Activated CD4-positive, alpha-beta T cell treated with anti-CD3 and anti-CD28 coated beads, Interleukin-2, amount 50 U/mL, for 48 hours (primary cell): ENCODE measurements at regions not wholly inside any gene's neighbourhood (a gene's known extent, or its start where the extent isn't known, plus 50 kb on each side); places are given as distances from the start of the nearest gene placed in this dataset.
A peak's percentile ranks its signal among the peaks of the same experiment; 100 is the strongest.
"Not testable (repeated sequence)": the region's sequence is repeated elsewhere in the genome, so short reads cannot be mapped to it uniquely, and the experiment has no call there.

Source experiments
- DNase-seq, 2 experiments: peaks; one replicate each; pipeline ENCODE4 v3.0.0-alpha.2; 2020

DNA sequence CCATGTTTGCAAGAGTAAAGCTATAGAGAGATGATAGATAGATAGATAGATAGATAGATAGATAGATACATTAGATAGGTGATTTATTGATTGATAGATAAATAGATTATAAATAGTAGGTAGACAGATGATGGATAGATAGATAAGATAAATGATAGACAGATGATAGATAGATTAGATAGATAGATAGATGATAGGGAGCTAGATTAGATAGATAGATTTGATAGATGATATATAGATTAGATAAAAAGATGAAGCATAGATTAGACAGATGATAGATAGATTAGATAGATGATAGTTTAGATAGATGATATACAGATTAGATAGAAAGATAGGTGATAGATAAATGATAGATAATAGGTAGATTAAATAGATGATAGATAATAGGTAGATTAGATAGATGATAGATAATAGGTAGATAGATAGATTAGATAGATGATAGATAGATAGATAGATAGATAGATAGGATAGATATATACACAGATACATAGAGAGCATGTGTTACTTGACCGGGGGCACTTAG, 243.3 kb upstream of the FOXK1 start:
- no peak for DNase-seq

DNA sequence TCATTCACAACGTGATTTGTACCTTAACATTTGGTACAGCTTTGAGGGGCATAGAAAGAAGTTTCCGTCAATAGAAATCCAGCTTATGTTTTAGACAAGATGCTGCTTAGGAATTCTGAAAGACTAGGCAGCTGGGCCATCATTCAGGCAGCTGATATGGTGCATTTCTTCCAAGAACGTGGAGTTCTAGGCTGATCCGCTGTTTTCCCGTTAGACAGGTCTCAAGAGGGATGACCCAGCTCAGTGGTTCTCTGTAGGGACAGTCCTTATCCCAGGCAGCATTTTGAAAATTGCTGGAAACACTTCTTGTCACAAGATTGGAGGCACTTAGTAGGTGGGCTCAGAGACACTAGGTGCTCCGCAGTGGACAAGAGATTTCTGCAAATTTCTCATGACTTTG, 242.7 kb upstream of the FOXK1 start:
- DNase-seq: no peak

DNA sequence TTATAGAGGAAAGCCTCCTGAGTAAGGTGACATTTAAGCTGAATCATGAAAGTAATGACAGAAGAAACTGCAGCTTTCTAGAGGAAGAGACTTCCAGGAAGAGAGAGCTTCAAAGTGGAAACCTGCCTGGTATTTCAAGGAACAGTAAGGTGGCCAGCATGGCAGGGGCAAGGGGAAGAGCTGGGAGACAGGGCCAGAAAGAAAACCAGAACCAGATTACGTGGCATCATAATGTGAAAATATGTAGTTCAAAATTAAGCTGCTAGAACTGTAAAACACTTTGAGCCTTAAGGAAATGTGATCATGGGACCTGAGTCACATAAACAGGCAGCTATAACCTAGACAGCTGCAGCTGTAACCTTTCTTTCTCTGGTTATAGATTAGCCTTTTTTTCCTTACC, 238.0 kb upstream of the FOXK1 start:
- DNase-seq: no peak

DNA sequence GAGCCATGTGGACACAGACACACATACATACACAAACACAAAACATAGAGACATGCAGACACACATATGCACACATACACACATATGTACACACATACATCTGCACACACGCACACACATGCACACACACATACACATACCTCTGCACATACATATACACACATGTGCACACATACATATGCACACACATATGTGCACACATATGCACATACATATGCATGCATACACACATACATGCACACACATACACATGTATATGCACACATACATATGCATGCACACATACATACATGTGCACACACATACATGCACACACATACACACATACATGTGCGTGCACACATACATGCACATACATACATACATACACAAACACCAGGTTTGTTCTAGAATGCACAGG, 236.3 kb upstream of the FOXK1 start:
- no peak for DNase-seq

DNA sequence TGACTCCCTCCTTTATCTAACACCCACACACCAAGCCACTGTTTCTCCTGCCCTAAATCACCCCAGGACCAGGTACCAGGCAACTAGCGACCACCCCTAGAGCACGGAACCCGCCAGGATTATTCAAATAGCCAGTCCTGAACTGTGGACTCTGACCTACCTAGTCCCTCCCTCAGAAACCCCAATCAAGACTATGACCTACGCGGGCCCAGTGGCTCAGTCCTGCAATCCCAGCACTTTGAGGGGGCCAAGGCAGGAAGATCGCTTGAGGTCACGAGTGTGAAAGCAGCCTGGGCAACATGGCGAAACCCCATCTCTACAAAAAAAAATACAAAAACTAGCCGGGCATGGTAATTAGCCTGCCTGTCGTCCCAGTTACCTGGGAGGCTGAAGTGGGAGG, 232.8 kb upstream of the FOXK1 start:
- DNase-seq: no peak

DNA sequence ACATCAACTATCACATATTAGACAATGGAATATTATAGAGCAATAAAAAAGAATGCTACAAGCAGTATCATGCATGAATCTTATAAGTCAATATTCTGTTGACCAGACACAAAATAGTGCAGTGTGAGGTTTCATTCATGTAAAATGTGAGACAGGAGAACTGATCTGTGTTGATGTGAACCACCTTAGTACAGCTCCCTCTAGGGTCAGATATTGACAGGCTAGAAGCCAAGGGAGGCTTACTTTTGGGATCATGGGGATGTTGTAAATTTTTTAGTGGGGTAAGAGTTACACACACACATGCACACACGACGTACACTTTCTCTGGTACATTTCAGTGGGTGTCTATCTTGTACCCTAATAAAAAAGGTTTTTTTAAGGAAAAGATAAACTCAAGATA, 231.6 kb upstream of the FOXK1 start:
- no peak for DNase-seq

DNA sequence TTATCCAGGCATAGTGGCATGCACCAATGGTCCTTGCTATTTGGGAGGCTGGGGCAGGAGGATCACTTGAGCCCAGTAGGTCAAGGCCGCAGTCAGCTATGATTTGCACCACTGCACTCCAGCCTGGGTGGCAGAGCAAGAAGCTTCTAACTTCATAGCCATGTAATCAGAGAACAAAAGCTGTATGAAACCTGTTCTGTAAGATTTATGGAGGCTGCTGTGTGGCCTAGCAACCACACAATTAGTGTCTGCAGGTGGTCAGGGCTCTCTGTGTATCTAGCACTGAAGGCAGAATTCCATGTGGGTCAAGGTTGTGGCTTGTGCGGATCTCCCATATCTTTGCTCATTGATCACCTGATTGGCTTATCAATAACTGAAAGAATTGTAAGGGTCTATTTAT, 221.5 kb upstream of the FOXK1 start:
- DNase-seq: no peak

DNA sequence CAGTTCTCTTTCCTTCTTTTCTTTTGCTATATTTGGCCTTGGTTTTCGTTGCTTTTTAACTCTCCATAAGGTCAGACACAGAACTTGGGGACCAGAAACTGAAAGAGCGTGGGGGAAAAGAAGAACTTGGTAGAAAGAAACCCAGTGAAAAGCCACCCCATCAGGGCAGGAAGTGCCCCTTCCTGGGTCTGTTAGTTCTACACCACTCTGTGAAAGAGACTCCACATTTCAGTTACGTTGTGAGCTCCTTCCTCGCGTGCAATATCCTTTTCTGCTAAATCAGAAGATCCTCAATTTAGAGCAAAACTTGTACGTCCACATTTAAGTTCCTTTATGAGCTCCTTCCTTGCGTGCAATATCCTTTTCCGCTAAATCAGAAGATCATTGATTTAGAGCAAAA, 220.6 kb upstream of the FOXK1 start:
- no peak for DNase-seq

DNA sequence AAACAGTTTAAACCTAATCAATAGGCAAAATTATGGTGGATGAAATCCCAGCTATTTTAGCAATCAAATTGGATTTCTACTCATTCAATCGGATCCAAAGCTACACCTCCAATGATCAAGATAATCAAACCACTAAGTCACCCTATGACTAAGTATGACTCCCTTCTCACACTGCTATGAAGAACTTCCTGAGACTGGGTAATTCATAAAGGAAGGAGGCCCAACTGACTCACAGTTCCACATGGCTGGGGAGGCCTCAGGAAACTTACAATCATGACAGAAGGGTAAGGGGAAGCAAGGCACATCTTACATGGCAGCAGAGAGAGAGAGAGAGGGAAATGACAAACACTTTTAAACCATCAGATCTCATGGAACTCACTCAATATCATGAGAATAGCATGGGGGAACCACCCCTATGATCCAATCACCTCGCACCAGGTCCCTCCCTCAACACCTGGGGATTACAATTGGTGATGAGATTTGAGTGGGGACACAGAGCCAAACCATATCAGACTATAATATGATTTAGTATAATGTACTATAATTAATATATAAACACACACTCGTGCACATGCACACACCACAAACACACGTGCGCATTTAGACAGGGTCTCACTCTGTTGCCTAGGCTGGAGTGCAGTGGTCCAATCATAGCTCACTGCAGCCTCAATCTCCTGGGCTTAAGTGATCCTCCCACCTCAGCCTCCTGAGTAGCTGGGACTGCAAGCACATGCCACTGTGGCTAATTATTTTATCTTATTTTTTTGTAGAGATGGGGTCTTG, 213.6 kb upstream of the FOXK1 start:
- no peak for DNase-seq

DNA sequence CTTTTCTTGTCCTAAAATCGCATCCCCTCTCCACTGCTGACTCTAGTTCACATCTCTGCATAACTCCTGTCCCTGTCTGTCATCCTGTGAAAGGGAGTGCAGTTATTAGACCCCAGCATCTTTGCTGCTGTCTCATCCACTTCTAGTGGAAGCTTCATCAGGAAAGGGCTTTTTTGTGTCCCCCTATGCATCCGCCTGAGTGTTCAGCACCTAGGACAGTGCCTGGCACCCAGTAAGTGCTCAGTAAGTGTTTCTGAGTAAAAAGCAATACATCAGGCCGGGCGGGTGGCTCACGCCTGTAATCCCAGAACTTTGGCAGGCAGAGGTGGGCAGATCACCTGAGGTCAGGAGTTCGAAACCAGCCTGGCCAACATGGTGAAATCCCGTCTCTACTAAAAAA, 211.8 kb upstream of the FOXK1 start:
- DNase-seq: no peak

DNA sequence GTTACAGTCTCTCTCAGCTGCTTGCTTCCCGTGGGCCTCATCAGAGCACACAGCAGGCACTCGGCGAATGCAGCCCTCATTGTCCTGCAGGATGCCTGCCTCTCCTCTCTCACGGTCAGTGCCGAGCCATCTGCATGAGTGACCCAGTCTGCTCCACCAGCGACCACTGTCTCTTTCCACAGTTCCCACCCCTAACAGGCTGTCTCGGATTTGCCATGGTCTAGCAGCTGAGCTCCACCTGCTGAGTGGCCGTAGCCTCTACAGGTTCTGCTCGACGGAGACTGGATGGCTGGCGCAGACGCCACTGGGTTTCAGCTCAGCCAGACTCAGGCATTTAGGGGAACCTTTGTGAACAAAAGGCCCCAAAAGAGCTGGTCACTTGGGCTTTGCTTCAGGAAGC, 209.4 kb upstream of the FOXK1 start:
- no peak for DNase-seq

DNA sequence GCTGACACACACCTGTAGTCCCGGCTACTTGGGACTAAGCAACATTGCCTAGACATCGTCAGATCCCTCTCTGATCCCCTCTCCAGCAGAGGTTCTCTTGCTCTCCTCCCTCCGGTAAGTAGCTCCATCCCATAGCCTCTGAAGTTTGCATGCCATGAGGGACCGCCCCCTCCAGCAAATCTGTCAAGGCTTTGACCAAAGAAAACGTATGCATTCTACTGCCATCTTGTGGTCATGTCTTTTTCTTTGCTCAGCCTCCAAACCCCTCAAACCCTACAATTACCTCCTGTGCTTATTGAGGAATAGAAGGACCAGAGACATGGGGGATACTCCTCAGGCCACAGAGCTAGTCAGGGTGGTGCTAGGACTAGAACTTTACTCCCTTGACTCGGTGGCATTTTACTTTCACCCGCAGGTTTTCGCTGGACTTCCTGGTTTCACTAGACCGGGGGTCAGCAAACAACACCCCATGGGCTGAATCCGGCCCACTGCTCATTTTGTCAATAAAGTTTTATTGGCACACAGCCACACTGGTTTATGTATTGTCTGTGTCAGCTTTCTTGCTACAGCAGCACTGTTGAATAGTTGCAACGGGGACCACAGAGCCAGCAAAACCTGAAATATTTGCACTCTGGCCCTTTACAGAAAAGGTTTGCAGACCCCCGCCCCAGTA, 202.6 kb upstream of the FOXK1 start:
- DNase-seq: peak; percentile 1 to 19

DNA sequence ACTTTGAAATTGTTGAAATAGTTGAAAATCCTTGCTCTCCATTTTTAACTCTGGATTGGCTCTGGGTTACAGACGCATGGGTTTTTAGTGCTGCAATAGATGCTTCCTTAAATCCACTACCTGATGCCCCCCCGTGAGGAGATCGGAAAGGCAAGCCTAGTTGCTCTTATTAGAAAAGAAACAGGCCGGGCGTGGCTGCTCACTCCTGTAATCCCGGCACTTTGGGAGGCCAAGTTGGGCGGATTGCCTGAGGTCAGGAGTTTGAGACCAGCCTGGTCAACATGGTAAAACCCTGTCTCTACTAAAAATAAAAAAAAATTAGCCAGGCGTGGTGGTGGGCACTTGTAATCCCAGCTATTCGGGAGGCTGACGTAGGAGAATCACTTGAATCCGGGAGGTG, 202.0 kb upstream of the FOXK1 start:
- DNase-seq: not testable (repeated sequence)

DNA sequence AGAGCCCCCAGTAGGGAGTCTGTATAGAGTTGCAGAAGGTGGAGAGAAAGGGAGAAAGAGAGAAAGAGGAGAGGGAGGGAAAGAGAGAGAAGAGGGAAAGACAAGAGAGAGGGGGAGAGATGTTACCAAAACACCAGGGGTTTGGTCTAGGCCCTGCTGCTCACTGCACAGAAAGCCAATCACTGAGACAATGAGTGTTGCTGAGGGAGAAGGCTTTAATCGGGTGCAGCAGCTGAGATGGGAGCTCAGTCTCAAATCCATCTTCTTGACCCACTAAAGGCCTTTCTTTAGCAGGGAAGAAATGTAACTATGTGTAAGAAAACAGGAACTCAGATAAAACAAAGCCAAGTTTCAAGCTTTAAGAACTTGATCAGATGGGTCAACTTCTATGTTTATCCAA, 198.2 kb upstream of the FOXK1 start:
- DNase-seq: no peak

DNA sequence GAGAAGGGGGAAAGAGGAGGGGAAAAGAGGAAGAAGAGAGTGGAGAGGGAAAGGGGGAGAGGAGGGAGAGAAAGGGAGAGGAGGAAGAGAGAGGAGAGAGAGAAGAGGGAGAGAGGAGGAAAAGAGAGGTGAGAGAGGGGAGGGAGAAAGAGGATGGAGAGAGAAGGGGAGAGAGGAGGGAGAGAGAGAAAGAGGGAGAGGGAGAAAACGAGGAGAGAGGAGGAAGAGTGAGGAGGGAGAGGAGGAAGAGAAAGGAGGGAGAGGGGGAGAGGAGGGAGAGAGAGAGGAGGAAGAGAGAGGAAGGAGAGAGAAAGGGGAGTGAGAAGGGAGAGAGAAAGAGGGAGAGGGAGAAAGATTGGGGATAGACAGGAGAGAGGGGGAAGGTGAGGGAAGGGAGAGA, 197.6 kb upstream of the FOXK1 start:
- no peak for DNase-seq

DNA sequence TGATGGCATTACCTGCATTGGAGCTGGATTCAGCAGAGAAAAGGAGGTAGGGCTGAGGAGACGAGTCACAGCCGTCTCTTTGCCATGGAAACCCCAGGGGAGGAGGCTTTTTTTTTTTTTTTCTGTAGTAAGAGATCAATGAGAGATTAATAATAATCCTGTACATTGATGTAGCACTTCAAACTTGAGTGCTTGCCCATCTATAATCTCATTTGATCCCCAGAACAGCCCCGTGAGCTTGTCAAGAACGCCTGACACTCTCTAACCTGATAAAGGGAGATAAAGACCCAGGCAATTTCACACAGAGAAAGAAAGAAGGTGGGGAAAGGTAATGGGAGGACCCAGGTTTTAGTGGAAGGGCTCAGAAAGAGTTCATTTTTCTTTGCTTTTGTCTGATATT, 195.2 kb upstream of the FOXK1 start:
- DNase-seq: no peak

DNA sequence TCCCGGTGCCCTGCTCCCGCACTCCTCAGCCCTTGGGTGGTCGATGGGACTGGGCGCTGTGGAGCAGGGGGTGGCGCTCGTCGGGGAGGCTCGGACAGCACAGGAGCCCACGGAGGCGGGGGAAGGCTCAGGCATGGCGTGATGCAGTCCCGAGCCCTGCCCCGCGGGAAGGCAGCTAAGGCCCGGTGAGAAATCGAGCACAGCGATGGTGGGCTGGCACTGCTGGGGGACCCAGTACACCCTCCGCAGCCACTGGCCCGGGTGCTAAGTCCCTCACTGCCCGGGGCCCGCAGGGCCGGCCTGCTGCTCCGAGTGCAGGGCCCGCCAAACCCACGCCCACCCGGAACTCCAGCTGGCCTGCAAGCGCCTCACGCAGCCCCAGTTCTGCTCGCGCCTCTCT, 185.2 kb upstream of the FOXK1 start:
- not testable (repeated sequence) for DNase-seq

DNA sequence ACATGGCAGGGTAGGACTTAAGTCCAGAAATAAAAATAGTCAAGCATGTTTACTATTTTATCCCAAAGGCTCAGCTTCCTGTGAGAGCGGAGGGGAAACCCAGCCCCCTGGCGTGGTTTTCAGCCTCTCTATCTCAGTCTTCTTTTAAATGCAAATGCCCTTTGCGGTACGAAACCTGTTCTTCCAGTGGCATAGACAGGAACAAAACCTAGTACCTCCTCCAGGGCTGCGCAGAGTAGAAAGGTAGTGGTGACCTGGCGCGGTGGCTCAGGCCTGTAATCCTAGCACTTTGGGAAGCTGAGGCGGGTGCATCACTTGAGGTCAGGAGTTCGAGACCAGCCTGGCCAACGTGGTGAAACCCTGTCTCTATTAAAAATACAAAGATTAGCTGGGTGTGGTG, 181.3 kb upstream of the FOXK1 start:
- DNase-seq: no peak

DNA sequence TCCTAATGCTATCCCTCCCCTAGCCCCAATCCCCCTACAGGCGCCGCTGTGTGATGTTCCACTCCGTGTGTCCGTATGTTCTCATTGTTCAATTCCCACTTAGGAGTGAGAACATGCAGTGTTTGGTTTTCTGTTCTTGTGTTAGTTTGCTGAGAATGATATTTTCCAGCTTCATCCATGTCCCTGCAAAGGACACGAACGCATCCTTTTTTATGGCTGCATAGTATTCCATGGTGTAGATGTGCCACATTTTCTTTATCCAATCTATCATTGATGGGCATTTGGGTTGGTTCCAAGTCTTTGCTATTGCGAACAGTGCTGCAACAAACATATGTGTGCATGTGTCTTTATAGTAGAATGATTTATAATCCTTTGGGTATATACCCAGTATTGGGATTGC, 174.2 kb upstream of the FOXK1 start:
- DNase-seq: not testable (repeated sequence)

DNA sequence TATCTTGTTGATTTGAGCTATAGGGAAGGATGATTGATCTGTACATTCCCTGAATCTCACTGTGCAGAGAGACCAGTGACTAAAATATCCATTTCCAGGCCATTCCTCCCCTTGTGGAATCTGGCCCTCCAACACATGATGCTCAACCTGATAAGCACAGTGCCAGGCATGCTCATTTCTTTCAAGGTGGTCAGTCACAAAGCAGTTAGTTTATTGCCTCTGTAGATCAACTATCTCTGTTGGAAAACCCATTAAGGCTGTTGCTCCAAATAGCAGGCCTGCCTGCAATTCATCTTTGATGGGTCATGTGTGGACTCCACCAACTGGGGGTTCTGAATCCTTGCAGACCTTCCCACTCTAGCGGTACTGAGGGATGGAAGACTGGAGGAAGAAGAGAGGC, 168.6 kb upstream of the FOXK1 start:
- no peak for DNase-seq

DNA sequence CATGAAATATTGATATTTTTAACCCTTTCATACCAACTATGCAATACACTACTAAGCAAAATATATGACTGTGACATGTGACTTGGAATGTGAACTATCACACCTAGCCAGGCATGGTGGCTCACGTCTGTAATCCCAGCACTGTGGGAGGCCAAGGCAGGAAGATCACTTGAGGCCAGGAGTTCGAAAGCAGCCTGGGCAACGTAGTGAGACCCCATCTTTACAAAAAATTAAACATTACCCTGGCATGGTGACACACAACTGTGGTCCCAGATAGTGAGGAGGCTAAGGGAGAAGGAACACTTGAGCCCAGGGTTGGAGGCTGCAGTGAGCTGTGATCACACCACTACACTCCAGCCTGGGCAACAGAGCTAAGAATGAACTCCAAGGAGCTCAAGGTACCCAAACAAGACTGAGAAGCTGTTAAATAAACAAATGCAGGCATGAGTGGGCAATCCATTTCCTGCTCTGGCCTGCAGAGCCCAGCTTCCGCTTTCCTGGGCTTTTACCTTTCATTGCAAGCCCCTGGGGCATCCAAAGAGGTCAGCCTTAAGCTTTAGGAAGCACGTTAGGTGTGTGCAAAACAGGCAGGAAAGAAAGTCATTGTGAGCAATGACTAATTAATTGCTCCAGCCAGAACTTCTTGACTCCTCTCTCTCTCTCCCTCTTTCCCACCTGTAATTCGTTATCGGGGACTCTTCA, 162.1 kb upstream of the FOXK1 start:
- DNase-seq: no peak

DNA sequence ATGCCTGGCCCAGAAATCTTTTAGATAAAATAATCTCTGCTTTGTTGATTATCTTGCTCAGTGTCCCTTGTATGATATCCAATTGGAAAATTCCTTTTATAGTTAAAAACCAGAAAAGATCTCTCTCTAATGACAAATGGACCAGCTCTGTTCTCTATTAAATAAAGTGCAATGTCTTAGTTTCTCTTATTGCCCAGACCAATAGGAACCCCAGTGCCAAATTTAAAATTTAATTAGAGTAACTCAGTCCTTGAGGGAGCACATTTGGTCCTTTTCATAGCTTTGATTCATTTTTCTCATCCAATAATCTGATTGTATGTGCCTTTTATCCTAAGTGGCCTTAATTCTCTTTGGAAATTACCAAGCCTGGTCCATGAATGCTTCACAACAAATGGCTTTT, 158.9 kb upstream of the FOXK1 start:
- DNase-seq: no peak

DNA sequence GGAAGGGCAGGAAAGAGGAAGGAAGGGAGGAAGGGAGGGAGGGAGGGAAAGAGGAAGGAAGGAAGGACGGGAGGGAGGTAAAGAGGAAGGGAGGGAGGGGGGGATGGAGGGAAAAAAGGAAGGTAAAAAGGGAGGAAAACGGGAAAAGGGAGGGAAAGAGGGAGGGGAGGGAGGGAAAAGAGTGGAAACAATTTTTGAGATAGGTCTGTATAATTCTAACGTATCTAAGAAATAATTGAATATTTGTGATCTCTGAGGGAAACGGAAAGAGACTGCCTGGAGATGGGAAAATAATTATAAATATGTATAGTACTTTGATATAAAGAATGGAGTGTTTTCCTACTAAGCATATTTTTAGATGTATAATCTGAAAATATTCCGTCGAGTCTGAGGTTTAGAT, 158.2 kb upstream of the FOXK1 start:
- no peak for DNase-seq

DNA sequence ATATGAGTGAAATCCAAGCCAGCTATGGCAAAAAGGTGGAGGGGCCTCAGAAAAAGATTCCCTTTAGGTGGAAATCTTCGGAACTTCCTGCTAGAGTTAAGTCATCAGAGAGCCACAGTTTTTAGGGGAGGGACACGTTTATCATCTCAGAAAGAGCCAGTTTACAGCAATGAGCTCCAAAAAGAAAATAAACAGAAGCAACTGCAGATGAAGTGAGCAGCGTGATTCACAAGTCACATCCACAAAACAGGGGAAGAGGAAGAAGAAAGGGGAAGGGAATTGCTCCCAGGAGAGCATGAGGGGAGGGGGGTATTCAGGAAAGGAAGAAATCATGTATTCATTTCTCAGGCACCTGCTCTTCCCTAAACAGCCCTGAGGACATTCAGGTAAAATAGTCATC, 156.2 kb upstream of the FOXK1 start:
- no peak for DNase-seq
